ENCODE measurements at regions not wholly inside any gene's neighbourhood (a gene's known extent, or its start where the extent isn't known, plus 50 kb on each side); places are given as distances from the start of the nearest gene placed in this dataset.
A peak's percentile ranks its signal among the peaks of the same experiment; 100 is the strongest.

- Histone ChIP-seq H3K27me3 (ENCODE audit: control insufficient read depth, extremely low read depth, insufficient read depth, low read length) (no peaks in the 10 kb centered on the region), H3K4me2 (ENCODE audit: control insufficient read depth, extremely low read depth, insufficient read depth, low read depth, low read length) (no peak overlapping the region), H3K4me3 (ENCODE audit: control insufficient read depth in 2 of 3, extremely low read depth in 1 of 3, insufficient read depth in 2 of 3, low read depth in 1 of 3, low read length in 3 of 3) (no peak overlapping the region), H3K36me3 (ENCODE audit: control insufficient read depth in 2 of 2, extremely low read depth in 1 of 2, insufficient read depth in 2 of 2, low read length in 2 of 2) (no peaks in the 10 kb centered on the region), H3K9me1 (ENCODE audit: control insufficient read depth, extremely low read depth, insufficient read depth, low read length) (no peaks in the 10 kb centered on the region), H2AFZ (ENCODE audit: control insufficient read depth, low read length) (no peak overlapping the region), H3K27ac (ENCODE audit: control insufficient read depth, insufficient read depth, low read length) (no peak overlapping the region), H4K20me1 (ENCODE audit: control insufficient read depth, extremely low read depth, insufficient read depth, low read length) (no peaks in the 10 kb centered on the region), H3K4me1 (ENCODE audit: control insufficient read depth, extremely low read depth, insufficient read depth, low read length) (peaks cover 10% of the 10 kb centered on the region), H3K9me3 (ENCODE audit: control insufficient read depth, low read depth, low read length) (no peaks in the 10 kb centered on the region), H3K79me2 (ENCODE audit: control insufficient read depth, insufficient read depth, low read length) (no peaks in the 10 kb centered on the region), H3K9ac (ENCODE audit: control insufficient read depth, extremely low read depth, insufficient read depth, low read length) (no peak overlapping the region)
- dilution Hi-C loops (cut with MboI; ENCODE audit: extremely low pct_ligation_motif_present, low sequenced_read_pairs) = no loop called here
- no peak for DNase-seq (ENCODE audit: low read depth, low spot score)
- no peak for TF ChIP-seq EZH2 (IDR thresholded peaks at IDR 0.05; ENCODE audit: low read length)
- TF ChIP-seq, protein P1, sequence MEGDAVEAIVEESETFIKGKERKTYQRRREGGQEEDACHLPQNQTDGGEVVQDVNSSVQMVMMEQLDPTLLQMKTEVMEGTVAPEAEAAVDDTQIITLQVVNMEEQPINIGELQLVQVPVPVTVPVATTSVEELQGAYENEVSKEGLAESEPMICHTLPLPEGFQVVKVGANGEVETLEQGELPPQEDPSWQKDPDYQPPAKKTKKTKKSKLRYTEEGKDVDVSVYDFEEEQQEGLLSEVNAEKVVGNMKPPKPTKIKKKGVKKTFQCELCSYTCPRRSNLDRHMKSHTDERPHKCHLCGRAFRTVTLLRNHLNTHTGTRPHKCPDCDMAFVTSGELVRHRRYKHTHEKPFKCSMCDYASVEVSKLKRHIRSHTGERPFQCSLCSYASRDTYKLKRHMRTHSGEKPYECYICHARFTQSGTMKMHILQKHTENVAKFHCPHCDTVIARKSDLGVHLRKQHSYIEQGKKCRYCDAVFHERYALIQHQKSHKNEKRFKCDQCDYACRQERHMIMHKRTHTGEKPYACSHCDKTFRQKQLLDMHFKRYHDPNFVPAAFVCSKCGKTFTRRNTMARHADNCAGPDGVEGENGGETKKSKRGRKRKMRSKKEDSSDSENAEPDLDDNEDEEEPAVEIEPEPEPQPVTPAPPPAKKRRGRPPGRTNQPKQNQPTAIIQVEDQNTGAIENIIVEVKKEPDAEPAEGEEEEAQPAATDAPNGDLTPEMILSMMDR (optimal IDR thresholded peaks at IDR 0.05 in 1 of 3, IDR thresholded peaks at IDR 0.05 in 1 of 3, conservative IDR thresholded peaks at IDR 0.05 in 1 of 3; ENCODE audit: extremely low read depth in 1 of 3, insufficient read depth in 2 of 3, low read length in 3 of 3) = no peak
- FAIRE-seq = no peak
Measured at GRCh38 chr3:153311541-153311940, 149.5 kb downstream of the RAP2B start.

- no peak for DNase-seq (ENCODE audit: low read depth, low spot score)
- no peaks in the 10 kb centered on the region for H3K27me3 ChIP-seq (ENCODE audit: control insufficient read depth, extremely low read depth, insufficient read depth, low read length)
Measured at GRCh38 chr3:153313302-153313965, 151.4 kb downstream of the RAP2B start.

More at GRCh38 chr3:153313302-153313965, 151.4 kb downstream of the RAP2B start:
- no peaks in the 10 kb centered on the region for H3K9me3 ChIP-seq (ENCODE audit: control insufficient read depth, low read depth, low read length)
- no peaks in the 10 kb centered on the region for H3K36me3 ChIP-seq (ENCODE audit: control insufficient read depth in 2 of 2, extremely low read depth in 1 of 2, insufficient read depth in 2 of 2, low read length in 2 of 2)
- no peak overlapping the region for H3K4me3 ChIP-seq (ENCODE audit: control insufficient read depth in 2 of 3, extremely low read depth in 1 of 3, insufficient read depth in 2 of 3, low read depth in 1 of 3, low read length in 3 of 3)
- FAIRE-seq = peak; percentile 64
- H3K9ac ChIP-seq (ENCODE audit: control insufficient read depth, extremely low read depth, insufficient read depth, low read length) = no peak overlapping the region
- no peaks in the 10 kb centered on the region for H3K79me2 ChIP-seq (ENCODE audit: control insufficient read depth, insufficient read depth, low read length)
- peaks cover 10% of the 10 kb centered on the region for H3K4me1 ChIP-seq (ENCODE audit: control insufficient read depth, extremely low read depth, insufficient read depth, low read length)
- dilution Hi-C loops (cut with MboI; ENCODE audit: extremely low pct_ligation_motif_present, low sequenced_read_pairs) = no loop called here
- no peak overlapping the region for H3K27ac ChIP-seq (ENCODE audit: control insufficient read depth, insufficient read depth, low read length)
- no peak for TF ChIP-seq EZH2 (IDR thresholded peaks at IDR 0.05; ENCODE audit: low read length)
- TF ChIP-seq, protein P1 (optimal IDR thresholded peaks at IDR 0.05 in 1 of 3, IDR thresholded peaks at IDR 0.05 in 1 of 3, conservative IDR thresholded peaks at IDR 0.05 in 1 of 3; ENCODE audit: extremely low read depth in 1 of 3, insufficient read depth in 2 of 3, low read length in 3 of 3) = no peak
- H2AFZ ChIP-seq (ENCODE audit: control insufficient read depth, low read length) = peak overlapping the region; percentile 7
- H3K4me2 ChIP-seq (ENCODE audit: control insufficient read depth, extremely low read depth, insufficient read depth, low read depth, low read length) = peak overlapping the region; percentile 52
- no peaks in the 10 kb centered on the region for H4K20me1 ChIP-seq (ENCODE audit: control insufficient read depth, extremely low read depth, insufficient read depth, low read length)
- no peaks in the 10 kb centered on the region for H3K9me1 ChIP-seq (ENCODE audit: control insufficient read depth, extremely low read depth, insufficient read depth, low read length)
